KMS-11 (cell line): ENCODE measurements at regions not wholly inside any gene's neighbourhood (a gene's known extent, or its start where the extent isn't known, plus 50 kb on each side); places are given as distances from the start of the nearest gene placed in this dataset.

ENCODE experiments used
- H2AFZ ChIP-seq: fragments of 200-600 bp; sonication (generic); 2 replicates; pipeline ENCODE4 v1.6.1; 2016; ENCODE audit warnings: antibody characterized with exemption, mixed run types, low read depth
- H3K27ac ChIP-seq: fragments of 200-600 bp; sonication (generic); 2 replicates; pipeline ENCODE4 v1.6.1; 2016; ENCODE audit warnings: mild to moderate bottlenecking, mixed run types
- H3K27me3 ChIP-seq: fragments of 200-600 bp; sonication (generic); 2 replicates; pipeline ENCODE4 v1.6.1; 2017; ENCODE audit warnings: mild to moderate bottlenecking, low read depth, mixed run types, moderate library complexity; ENCODE audit not compliant: insufficient read depth
- H3K36me3 ChIP-seq: fragments of 200-600 bp; sonication (generic); 2 replicates; pipeline ENCODE4 v1.6.1; 2017; ENCODE audit warnings: mild to moderate bottlenecking, mixed run types; ENCODE audit not compliant: insufficient read depth
- H3K4me1 ChIP-seq: fragments of 200-600 bp; sonication (generic); 2 replicates; pipeline ENCODE4 v1.6.1; 2016; ENCODE audit warnings: mild to moderate bottlenecking, low read depth, mixed run types; ENCODE audit not compliant: poor library complexity, severe bottlenecking
- H3K4me2 ChIP-seq: fragments of 200-600 bp; sonication (generic); 2 replicates; pipeline ENCODE4 v1.7.0; 2016; ENCODE audit warnings: mild to moderate bottlenecking, mixed run types
- H3K4me3 ChIP-seq: fragments of 200-600 bp; sonication (generic); IDR thresholded peaks from 2 replicates; pipeline ENCODE4 v1.6.1; 2017; ENCODE audit warnings: low read depth, low read length, mixed read lengths; ENCODE audit not compliant: insufficient read depth
- H3K79me2 ChIP-seq: fragments of 200-600 bp; sonication (generic); 2 replicates; pipeline ENCODE4 v1.6.1; 2016; ENCODE audit warnings: low read depth, mixed run types; ENCODE audit not compliant: insufficient read depth
- H3K9ac ChIP-seq: fragments of 200-600 bp; sonication (generic); 2 replicates; pipeline ENCODE4 v1.6.1; 2016; ENCODE audit warnings: mild to moderate bottlenecking, mixed run types
- H4K20me1 ChIP-seq: fragments of 200-600 bp; sonication (generic); 2 replicates; pipeline ENCODE4 v1.6.1; 2016; ENCODE audit warnings: mild to moderate bottlenecking, mixed run types; ENCODE audit not compliant: insufficient read depth
- TF ChIP-seq, protein P1 (sequence below): fragments of 200-600 bp; sonication (generic); conservative IDR thresholded peaks from 2 replicates; pipeline ENCODE4 v1.6.1; 2017; ENCODE audit warnings: low read depth, mild to moderate bottlenecking, antibody characterized with exemption, low read length, moderate library complexity, mixed read lengths

DNA sequence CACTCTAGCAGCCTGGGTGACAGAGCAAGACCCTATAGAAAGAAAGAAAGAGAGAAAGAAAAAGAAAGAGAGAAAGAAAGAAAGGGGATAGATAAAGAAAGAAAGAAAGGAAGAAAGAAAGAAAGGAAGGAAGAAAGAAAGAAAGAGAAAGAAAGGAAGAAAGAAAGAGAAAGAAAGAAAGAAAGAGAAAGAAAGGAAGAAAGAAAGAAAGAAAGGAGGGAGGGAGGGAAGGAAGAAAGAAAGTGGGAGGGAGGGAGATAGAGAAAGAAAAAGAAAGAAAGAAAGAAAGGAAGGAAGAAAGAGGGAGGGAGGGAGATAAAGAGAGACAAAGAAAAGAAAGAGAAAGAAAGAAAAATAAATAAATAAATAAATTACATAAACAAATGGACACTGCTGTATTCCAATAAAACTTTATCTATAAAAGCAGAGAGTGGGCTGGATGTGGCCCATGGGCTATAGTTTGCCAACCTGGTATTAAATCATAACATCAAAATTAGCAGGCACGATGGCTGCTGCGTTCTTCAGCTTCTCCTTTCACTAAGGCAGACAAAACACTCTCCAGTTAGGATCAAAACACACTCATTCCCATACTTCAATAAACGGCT is 165.0 kb downstream of the ZNF674 start:
- H2AFZ ChIP-seq = no peak overlapping the region
- H3K27me3 ChIP-seq = no peaks in the 10 kb centered on the region
- H3K4me2 ChIP-seq = no peak overlapping the region
- no peaks in the 10 kb centered on the region for H3K79me2 ChIP-seq
- H4K20me1 ChIP-seq = no peaks in the 10 kb centered on the region
- H3K27ac ChIP-seq = no peak overlapping the region
- no peak overlapping the region for H3K9ac ChIP-seq
- H3K4me1 ChIP-seq = no peaks in the 10 kb centered on the region
- H3K4me3 ChIP-seq = no peak overlapping the region
- no peaks in the 10 kb centered on the region for H3K36me3 ChIP-seq
- TF ChIP-seq, protein P1, sequence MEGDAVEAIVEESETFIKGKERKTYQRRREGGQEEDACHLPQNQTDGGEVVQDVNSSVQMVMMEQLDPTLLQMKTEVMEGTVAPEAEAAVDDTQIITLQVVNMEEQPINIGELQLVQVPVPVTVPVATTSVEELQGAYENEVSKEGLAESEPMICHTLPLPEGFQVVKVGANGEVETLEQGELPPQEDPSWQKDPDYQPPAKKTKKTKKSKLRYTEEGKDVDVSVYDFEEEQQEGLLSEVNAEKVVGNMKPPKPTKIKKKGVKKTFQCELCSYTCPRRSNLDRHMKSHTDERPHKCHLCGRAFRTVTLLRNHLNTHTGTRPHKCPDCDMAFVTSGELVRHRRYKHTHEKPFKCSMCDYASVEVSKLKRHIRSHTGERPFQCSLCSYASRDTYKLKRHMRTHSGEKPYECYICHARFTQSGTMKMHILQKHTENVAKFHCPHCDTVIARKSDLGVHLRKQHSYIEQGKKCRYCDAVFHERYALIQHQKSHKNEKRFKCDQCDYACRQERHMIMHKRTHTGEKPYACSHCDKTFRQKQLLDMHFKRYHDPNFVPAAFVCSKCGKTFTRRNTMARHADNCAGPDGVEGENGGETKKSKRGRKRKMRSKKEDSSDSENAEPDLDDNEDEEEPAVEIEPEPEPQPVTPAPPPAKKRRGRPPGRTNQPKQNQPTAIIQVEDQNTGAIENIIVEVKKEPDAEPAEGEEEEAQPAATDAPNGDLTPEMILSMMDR = no peak

DNA sequence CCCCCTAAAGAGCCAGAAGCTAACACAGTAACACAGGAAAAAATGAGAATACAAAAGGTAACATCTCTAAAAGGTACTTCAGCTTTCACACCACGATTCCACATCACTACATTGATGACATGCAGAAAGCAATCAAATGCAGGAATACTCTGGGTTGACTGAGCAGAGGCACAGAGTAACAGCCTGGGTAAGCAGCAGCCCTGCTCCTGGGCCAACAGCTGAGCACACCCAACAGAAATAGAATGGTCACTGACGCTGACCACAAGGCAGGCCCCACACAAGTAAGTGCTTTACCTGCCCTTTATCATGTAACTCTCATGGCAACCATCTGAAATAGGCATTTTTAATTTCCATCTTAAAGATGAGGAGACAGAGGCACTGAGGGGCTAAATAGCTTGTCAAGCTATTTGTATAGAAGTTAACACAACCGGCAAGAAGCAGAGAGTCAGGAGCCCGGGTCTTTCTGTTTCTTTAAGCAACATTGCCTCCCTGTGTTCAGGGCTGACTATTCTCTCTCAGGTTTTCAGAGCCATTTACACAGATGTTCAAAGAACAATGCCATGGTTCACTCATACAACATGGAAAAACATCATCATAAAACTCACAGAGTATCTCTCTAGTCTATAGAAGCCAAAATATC is 168.9 kb downstream of the ZNF674 start:
- Histone ChIP-seq H3K36me3 (no peaks in the 10 kb centered on the region), H3K27ac (no peak overlapping the region), H3K4me2 (no peak overlapping the region), H4K20me1 (no peaks in the 10 kb centered on the region), H3K27me3 (no peaks in the 10 kb centered on the region), H3K79me2 (no peaks in the 10 kb centered on the region), H3K4me1 (no peaks in the 10 kb centered on the region), H2AFZ (no peak overlapping the region), H3K4me3 (no peak overlapping the region), H3K9ac (no peak overlapping the region)
- TF ChIP-seq, protein P1 = peak; percentile 33; the same call in 1 of the 2 replicates

DNA sequence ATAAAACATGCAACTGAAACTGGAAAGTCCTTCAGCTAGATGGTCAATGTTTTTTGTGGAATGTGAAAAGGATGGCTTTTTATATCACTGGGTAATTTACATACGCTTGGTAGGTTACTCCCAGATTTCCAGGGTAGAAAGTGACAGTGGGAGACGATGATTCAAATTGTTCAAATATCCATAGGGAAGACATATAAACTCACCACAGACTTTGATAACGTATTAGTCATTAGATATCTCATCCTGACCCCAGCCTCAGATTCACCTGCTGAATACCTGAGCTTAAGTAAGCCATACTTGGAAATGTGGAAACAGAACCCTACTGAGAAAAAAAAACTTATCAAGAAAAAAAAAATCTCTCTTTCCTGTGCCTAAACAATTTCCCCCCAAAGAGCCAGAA is 169.4 kb downstream of the ZNF674 start:
- Histone ChIP-seq H3K36me3 (no peaks in the 10 kb centered on the region), H3K4me2 (no peak overlapping the region), H3K27me3 (no peaks in the 10 kb centered on the region), H3K9ac (no peak overlapping the region), H2AFZ (no peak overlapping the region), H4K20me1 (no peaks in the 10 kb centered on the region), H3K4me3 (no peak overlapping the region), H3K79me2 (no peaks in the 10 kb centered on the region), H3K27ac (no peak overlapping the region), H3K4me1 (no peaks in the 10 kb centered on the region)
- TF ChIP-seq, protein P1 = no peak

DNA sequence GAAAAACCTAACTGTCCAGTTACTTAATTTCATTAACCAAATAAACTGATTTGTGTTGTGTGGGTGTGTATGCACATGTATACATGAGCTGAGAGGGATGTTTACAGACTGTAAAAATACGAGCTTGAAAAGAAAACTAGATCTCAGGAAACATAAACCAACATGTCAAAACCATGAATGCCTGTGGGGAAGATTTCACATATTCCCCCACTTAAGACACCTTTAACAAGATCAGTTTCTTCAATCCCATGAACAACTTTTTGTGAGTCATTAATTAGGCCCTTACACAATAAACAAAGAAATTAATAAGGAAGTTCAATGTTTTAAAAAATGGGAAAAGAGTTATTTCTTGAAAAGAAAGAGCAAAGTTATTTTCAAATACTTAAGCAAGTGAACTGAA is 170.8 kb downstream of the ZNF674 start:
- no peak overlapping the region for H2AFZ ChIP-seq
- H4K20me1 ChIP-seq = no peaks in the 10 kb centered on the region
- no peaks in the 10 kb centered on the region for H3K4me1 ChIP-seq
- H3K9ac ChIP-seq = no peak overlapping the region
- TF ChIP-seq, protein P1 = no peak
- no peak overlapping the region for H3K4me3 ChIP-seq
- H3K79me2 ChIP-seq = no peaks in the 10 kb centered on the region
- H3K36me3 ChIP-seq = no peaks in the 10 kb centered on the region
- no peak overlapping the region for H3K27ac ChIP-seq
- H3K4me2 ChIP-seq = no peak overlapping the region
- no peaks in the 10 kb centered on the region for H3K27me3 ChIP-seq
